ENCODE measurements at regions not wholly inside any gene's neighbourhood (a gene's known extent, or its start where the extent isn't known, plus 50 kb on each side); places are given as distances from the start of the nearest gene placed in this dataset.

GRCh38 chr10:84605802-84606201, 277.4 kb downstream of the CCSER2 start:
- Histone ChIP-seq H3K36me3 (ENCODE audit: control insufficient read depth in 2 of 3, insufficient read depth in 3 of 3, low read length in 3 of 3) (no peaks in the 10 kb centered on the region), H3K9me3 (ENCODE audit: control insufficient read depth in 2 of 3, insufficient read depth in 1 of 3, low read length in 3 of 3) (no peaks in the 10 kb centered on the region), H3K4me3 (ENCODE audit: low read length in 3 of 3) (no peak overlapping the region), H3K27me3 (ENCODE audit: control insufficient read depth, insufficient read depth, low read length) (no peaks in the 10 kb centered on the region), H3K27ac (ENCODE audit: low read depth in 2 of 2, low read length in 2 of 2) (no peak overlapping the region), H3K9ac (ENCODE audit: low read length in 3 of 3) (no peak overlapping the region), H3K4me1 (ENCODE audit: control insufficient read depth in 2 of 3, insufficient read depth in 2 of 3, low read depth in 1 of 3, low read length in 3 of 3) (no peaks in the 10 kb centered on the region)
- FAIRE-seq (no peak), DNase-seq (no peak)
- intact Hi-C loops (cut with DNase I), result no loop called here
- TF ChIP-seq CTCF (IDR thresholded peaks at IDR 0.05; ENCODE audit: borderline replicate concordance, extremely low read depth, insufficient read depth), result no peak

- TF ChIP-seq CTCF (IDR thresholded peaks at IDR 0.05; ENCODE audit: borderline replicate concordance, extremely low read depth, insufficient read depth), result no peak
- no peaks in the 10 kb centered on the region for H3K4me1 ChIP-seq (ENCODE audit: control insufficient read depth in 2 of 3, insufficient read depth in 2 of 3, low read depth in 1 of 3, low read length in 3 of 3)
- DNase-seq (no peak), FAIRE-seq (no peak)
- intact Hi-C loops (cut with DNase I), result no loop called here
- H3K9ac ChIP-seq (ENCODE audit: low read length in 3 of 3), result no peak overlapping the region
- no peaks in the 10 kb centered on the region for H3K9me3 ChIP-seq (ENCODE audit: control insufficient read depth in 2 of 3, insufficient read depth in 1 of 3, low read length in 3 of 3)
- H3K36me3 ChIP-seq (ENCODE audit: control insufficient read depth in 2 of 3, insufficient read depth in 3 of 3, low read length in 3 of 3), result no peaks in the 10 kb centered on the region
- no peaks in the 10 kb centered on the region for H3K27me3 ChIP-seq (ENCODE audit: control insufficient read depth, insufficient read depth, low read length)
- H3K4me3 ChIP-seq (ENCODE audit: low read length in 3 of 3), result no peak overlapping the region
- no peak overlapping the region for H3K27ac ChIP-seq (ENCODE audit: low read depth in 2 of 2, low read length in 2 of 2)
Measured at GRCh38 chr10:84606428-84606827, 278.0 kb downstream of the CCSER2 start.

GRCh38 chr10:84607044-84607443, 278.7 kb downstream of the CCSER2 start:
- H3K4me3 ChIP-seq (ENCODE audit: low read length in 3 of 3), result no peak overlapping the region
- no peak for TF ChIP-seq CTCF (IDR thresholded peaks at IDR 0.05; ENCODE audit: borderline replicate concordance, extremely low read depth, insufficient read depth)
- DNase-seq, result no peak
- no peak for FAIRE-seq
- intact Hi-C loops (cut with DNase I), result no loop called here
- H3K9ac ChIP-seq (ENCODE audit: low read length in 3 of 3), result no peak overlapping the region
- no peaks in the 10 kb centered on the region for H3K27me3 ChIP-seq (ENCODE audit: control insufficient read depth, insufficient read depth, low read length)
- no peaks in the 10 kb centered on the region for H3K4me1 ChIP-seq (ENCODE audit: control insufficient read depth in 2 of 3, insufficient read depth in 2 of 3, low read depth in 1 of 3, low read length in 3 of 3)
- H3K36me3 ChIP-seq (ENCODE audit: control insufficient read depth in 2 of 3, insufficient read depth in 3 of 3, low read length in 3 of 3), result no peaks in the 10 kb centered on the region
- H3K9me3 ChIP-seq (ENCODE audit: control insufficient read depth in 2 of 3, insufficient read depth in 1 of 3, low read length in 3 of 3), result no peaks in the 10 kb centered on the region
- H3K27ac ChIP-seq (ENCODE audit: low read depth in 2 of 2, low read length in 2 of 2), result no peak overlapping the region

GRCh38 chr10:84607523-84607922, 279.1 kb downstream of the CCSER2 start:
- no peak for FAIRE-seq
- intact Hi-C loops (cut with DNase I), result no loop called here

More at GRCh38 chr10:84607523-84607922, 279.1 kb downstream of the CCSER2 start:
- Histone ChIP-seq H3K4me3 (ENCODE audit: low read length in 3 of 3) (no peak overlapping the region), H3K27me3 (ENCODE audit: control insufficient read depth, insufficient read depth, low read length) (no peaks in the 10 kb centered on the region), H3K9me3 (ENCODE audit: control insufficient read depth in 2 of 3, insufficient read depth in 1 of 3, low read length in 3 of 3) (no peaks in the 10 kb centered on the region), H3K9ac (ENCODE audit: low read length in 3 of 3) (no peak overlapping the region), H3K4me1 (ENCODE audit: control insufficient read depth in 2 of 3, insufficient read depth in 2 of 3, low read depth in 1 of 3, low read length in 3 of 3) (no peaks in the 10 kb centered on the region), H3K27ac (ENCODE audit: low read depth in 2 of 2, low read length in 2 of 2) (no peak overlapping the region), H3K36me3 (ENCODE audit: control insufficient read depth in 2 of 3, insufficient read depth in 3 of 3, low read length in 3 of 3) (no peaks in the 10 kb centered on the region)
- DNase-seq, result peak in 2 of 5 donors; percentile 28 to 42
- no peak for TF ChIP-seq CTCF (IDR thresholded peaks at IDR 0.05; ENCODE audit: borderline replicate concordance, extremely low read depth, insufficient read depth)

All from kidney (tissue), 13 donors.